Esophagus squamous epithelium (tissue), 5 donors: ENCODE measurements at regions not wholly inside any gene's neighbourhood (a gene's known extent, or its start where the extent isn't known, plus 50 kb on each side); places are given as distances from the start of the nearest gene placed in this dataset.
"Not testable (repeated sequence)": the region's sequence is repeated elsewhere in the genome, so short reads cannot be mapped to it uniquely, and the experiment has no call there.

ENCODE experiments used
- DNase-seq: peaks from one replicate; lab custom pipeline; 2025; lab: John Stamatoyannopoulos, UW
- H3K27ac ChIP-seq, 4 donors: fragments of 200-600 bp; sonication (generic); one replicate each; pipeline ENCODE4 v1.5.1; 2016 to 2019; ENCODE audit warnings: mild to moderate bottlenecking in 1 of 4
- H3K27me3 ChIP-seq, 4 donors: fragments of 200-600 bp; sonication (generic); 1 replicate in 3 of 4; 2 replicates in 1 of 4; pipeline versions ENCODE4 v1.5.1 to v1.6.0; 2017 to 2021; ENCODE audit warnings: antibody characterized with exemption in 1 of 4
- H3K36me3 ChIP-seq, 3 donors: fragments of 200-600 bp; sonication (generic); one replicate each; pipeline ENCODE4 v1.5.1; 2016 to 2019
- H3K4me1 ChIP-seq, 3 donors: fragments of 200-600 bp; sonication (generic); one replicate each; pipeline ENCODE4 v1.5.1; 2017 to 2019
- H3K4me3 ChIP-seq, 4 donors: fragments of 200-600 bp; sonication (generic); 1 replicate in 3 of 4; 2 replicates in 1 of 4; pipeline ENCODE4 v1.5.1; 2016 to 2019; ENCODE audit warnings: mild to moderate bottlenecking in 2 of 4, moderate library complexity in 1 of 4
- H3K9me3 ChIP-seq, 3 donors: fragments of 200-600 bp; sonication (generic); one replicate each; pipeline ENCODE4 v1.5.1; 2016 to 2019
- POLR2A ChIP-seq, 4 donors: fragments of 450-650 bp; IDR thresholded peaks; one replicate each; pipeline ENCODE4 v1.6.1; 2017; ENCODE audit warnings: antibody characterized with exemption in 4 of 4, mild to moderate bottlenecking in 4 of 4, moderate library complexity in 3 of 4
- WGBS, 2 donors: methylation state at CpG; one replicate each; pipeline ENCODE4 v1.1.5; 2018; 5-methylcytosine and 5-hydroxymethylcytosine counted together
- intact Hi-C: fragments of 100-400 bp; cut with DNase I; formaldehyde crosslinking; loops from one replicate; pipeline ENCODE4 v1.15.0; 2022
- TF ChIP-seq, protein P1 (sequence below), 6 experiments: fragments of 450-650 bp in 4 of 6; fragments of 200-600 bp in 2 of 6; sonication (generic) in 2 of 6; IDR thresholded peaks; one replicate each; pipeline ENCODE4 v1.5.1; 2016 to 2019; ENCODE audit warnings: antibody characterized with exemption in 6 of 6, mild to moderate bottlenecking in 4 of 6, moderate library complexity in 4 of 6
- donor health status: DM: yes; HTN: yes; CAD: no.

DNA sequence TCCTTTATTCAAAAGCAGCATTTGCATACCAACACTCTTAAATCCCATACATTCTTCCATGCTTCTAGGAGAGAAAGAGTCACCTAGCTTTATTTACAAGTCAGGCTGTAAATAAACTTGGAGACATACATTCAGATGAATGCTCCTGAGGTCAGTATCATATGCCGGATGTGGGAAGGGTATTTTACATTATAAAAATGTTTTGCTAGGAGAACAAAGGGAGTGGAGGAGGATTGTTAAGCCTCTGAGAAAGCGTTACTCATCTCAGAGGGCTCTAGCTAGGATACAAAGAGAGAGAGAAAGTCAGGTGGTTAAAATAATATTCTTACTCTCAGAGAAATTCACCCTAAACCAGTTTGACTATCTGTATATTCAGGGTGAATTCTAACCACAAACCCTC lies 300.9 kb upstream of the NPSR1 start:
- Histone ChIP-seq H3K27me3 (no peaks in the 10 kb centered on the region), H3K27ac (no peak overlapping the region), H3K4me3 (no peak overlapping the region), H3K9me3 (no peaks in the 10 kb centered on the region), H3K36me3 (no peaks in the 10 kb centered on the region), H3K4me1 (no peaks in the 10 kb centered on the region)
- 37 to 50% methylated on average over 2 of the region's 2 CpGs for WGBS, 2 donors
- intact Hi-C loops, result no loop called here
- no peak for TF ChIP-seq POLR2A (IDR thresholded peaks at IDR 0.05)
- TF ChIP-seq, protein P1, sequence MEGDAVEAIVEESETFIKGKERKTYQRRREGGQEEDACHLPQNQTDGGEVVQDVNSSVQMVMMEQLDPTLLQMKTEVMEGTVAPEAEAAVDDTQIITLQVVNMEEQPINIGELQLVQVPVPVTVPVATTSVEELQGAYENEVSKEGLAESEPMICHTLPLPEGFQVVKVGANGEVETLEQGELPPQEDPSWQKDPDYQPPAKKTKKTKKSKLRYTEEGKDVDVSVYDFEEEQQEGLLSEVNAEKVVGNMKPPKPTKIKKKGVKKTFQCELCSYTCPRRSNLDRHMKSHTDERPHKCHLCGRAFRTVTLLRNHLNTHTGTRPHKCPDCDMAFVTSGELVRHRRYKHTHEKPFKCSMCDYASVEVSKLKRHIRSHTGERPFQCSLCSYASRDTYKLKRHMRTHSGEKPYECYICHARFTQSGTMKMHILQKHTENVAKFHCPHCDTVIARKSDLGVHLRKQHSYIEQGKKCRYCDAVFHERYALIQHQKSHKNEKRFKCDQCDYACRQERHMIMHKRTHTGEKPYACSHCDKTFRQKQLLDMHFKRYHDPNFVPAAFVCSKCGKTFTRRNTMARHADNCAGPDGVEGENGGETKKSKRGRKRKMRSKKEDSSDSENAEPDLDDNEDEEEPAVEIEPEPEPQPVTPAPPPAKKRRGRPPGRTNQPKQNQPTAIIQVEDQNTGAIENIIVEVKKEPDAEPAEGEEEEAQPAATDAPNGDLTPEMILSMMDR (IDR thresholded peaks at IDR 0.05), result no peak
- no peak for DNase-seq

DNA sequence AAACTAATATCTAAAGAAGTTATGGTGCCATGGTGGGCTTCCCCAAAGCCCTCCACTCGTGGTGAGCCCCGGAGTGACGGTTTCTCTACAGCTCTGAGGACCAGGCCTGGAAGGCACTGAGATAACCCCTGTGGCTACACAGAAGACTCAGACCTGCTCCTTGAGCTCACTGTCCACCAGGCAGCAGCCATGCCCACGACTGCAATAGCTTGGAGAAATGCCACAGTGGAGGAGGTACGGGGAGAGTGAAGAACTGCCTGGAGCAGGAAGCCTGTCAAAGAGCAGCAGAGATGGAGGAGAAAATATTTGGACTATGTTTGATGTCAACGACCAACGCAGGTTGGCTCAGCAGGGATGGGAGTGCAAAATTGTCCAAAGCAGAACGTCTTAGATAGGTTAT lies 300.1 kb upstream of the NPSR1 start:
- H3K27ac ChIP-seq, result no peak overlapping the region
- no peaks in the 10 kb centered on the region for H3K36me3 ChIP-seq
- H3K9me3 ChIP-seq, result no peaks in the 10 kb centered on the region
- H3K4me3 ChIP-seq, result no peak overlapping the region
- TF ChIP-seq, protein P1 (IDR thresholded peaks at IDR 0.05), result no peak
- TF ChIP-seq POLR2A (IDR thresholded peaks at IDR 0.05), result no peak
- intact Hi-C loops, result no loop called here
- H3K27me3 ChIP-seq, result no peaks in the 10 kb centered on the region
- WGBS, 2 donors, result 66 to 77% methylated on average over 4 to 7 of the region's 8 CpGs
- no peaks in the 10 kb centered on the region for H3K4me1 ChIP-seq
- no peak for DNase-seq

DNA sequence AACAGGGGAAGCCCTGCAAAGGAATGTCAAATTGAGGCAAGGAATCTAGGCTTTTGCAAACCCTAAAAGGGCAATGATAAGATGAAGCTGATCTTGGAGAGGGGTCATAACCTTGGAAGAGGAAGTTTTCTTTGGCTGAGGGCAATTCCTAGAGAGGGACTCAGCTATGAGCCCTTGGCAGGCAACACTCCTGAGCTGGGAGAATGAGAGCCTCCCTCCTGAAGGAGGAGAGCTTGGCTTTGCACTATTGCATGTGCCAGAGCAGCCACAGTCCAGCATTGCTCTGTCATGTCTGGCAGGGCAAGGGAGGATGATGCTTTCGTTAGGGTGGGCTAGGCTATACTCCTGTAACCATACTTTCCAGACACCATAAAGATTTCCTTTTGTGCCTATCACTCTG lies 299.4 kb upstream of the NPSR1 start:
- H3K36me3 ChIP-seq, H3K27me3 ChIP-seq, intact Hi-C loops, DNase-seq, H3K4me1 ChIP-seq, H3K4me3 ChIP-seq, H3K27ac ChIP-seq, H3K9me3 ChIP-seq: not testable (repeated sequence)
- 80% methylated on average over 1 of the region's 1 CpG; no CpG with 5 or more reads in 1 of the 2 donors for WGBS, 2 donors

DNA sequence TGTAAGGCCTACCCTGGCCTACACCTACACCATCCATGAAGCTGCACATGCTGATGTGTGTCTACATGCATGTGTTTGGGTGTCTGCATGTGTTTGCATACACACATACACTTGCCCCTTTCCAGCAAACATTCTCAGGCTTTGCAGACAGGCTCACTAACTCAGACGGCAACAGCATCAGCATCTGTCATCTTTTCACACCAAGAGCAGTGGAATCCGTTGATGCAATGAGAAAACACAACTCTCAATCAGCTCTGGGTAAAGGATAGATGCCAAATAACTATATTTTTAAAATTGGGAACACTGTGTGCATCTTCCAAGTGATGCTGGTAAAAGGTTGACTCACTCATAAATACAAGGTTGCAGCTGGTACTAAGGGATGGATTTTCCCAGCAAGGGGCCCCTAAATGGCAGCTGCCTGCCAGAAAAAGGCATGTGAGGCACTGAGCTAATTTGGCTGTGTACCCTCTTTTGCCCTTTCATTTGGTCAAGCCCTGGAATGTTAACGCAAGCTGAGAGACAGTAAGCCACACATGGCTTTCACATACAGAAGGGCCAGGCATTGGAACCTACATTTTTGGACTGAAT lies 296.3 kb upstream of the NPSR1 start:
- Histone ChIP-seq H3K27ac (no peak overlapping the region), H3K36me3 (no peaks in the 10 kb centered on the region), H3K9me3 (no peaks in the 10 kb centered on the region), H3K4me1 (no peaks in the 10 kb centered on the region), H3K27me3 (no peaks in the 10 kb centered on the region), H3K4me3 (no peak overlapping the region)
- no peak for DNase-seq
- 52 to 57% methylated on average over 3 of the region's 3 CpGs for WGBS, 2 donors
- no peak for TF ChIP-seq POLR2A (IDR thresholded peaks at IDR 0.05)
- TF ChIP-seq, protein P1 (IDR thresholded peaks at IDR 0.05), result no peak
- intact Hi-C loops, result no loop called here

GRCh38 chr7:34362621-34363020 lies 295.4 kb upstream of the NPSR1 start:
- no peaks in the 10 kb centered on the region for H3K27me3 ChIP-seq
- no peak for DNase-seq
- no peaks in the 10 kb centered on the region for H3K9me3 ChIP-seq
- no peaks in the 10 kb centered on the region for H3K36me3 ChIP-seq
- intact Hi-C loops, result no loop called here
- no peaks in the 10 kb centered on the region for H3K4me1 ChIP-seq
- 73 to 74% methylated on average over 2 of the region's 2 CpGs for WGBS, 2 donors
- TF ChIP-seq, protein P1 (IDR thresholded peaks at IDR 0.05), result no peak
- no peak for TF ChIP-seq POLR2A (IDR thresholded peaks at IDR 0.05)
- H3K27ac ChIP-seq, result no peak overlapping the region
- H3K4me3 ChIP-seq, result no peak overlapping the region

DNA sequence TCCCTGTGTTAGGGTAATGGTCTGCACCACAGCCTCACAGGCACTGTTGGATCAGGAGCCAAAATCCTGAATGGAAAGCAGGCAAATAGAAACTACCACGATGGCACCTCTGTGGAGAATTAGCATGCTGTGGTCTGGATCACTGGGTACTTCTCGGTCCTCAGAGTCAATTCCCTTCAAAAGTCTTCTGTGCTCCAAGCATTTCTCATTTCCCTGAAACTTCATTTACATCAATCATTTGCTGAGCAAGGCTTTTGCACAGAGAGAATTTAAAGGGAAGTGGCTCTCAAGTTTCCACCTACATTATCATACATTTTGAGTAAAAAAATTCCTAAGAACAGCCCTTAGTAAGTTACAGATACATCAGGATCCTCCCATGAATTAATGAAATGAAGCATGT lies 293.9 kb upstream of the NPSR1 start:
- no peaks in the 10 kb centered on the region for H3K36me3 ChIP-seq
- TF ChIP-seq, protein P1 (IDR thresholded peaks at IDR 0.05), result no peak
- TF ChIP-seq POLR2A (IDR thresholded peaks at IDR 0.05), result no peak
- H3K4me1 ChIP-seq, result no peaks in the 10 kb centered on the region
- no peak overlapping the region for H3K27ac ChIP-seq
- H3K9me3 ChIP-seq, result no peaks in the 10 kb centered on the region
- H3K4me3 ChIP-seq, result no peak overlapping the region
- no peak for DNase-seq
- intact Hi-C loops, result no loop called here
- WGBS, 2 donors, result 55 to 63% methylated on average over 2 of the region's 2 CpGs
- no peaks in the 10 kb centered on the region for H3K27me3 ChIP-seq
